Epidermal melanocyte (primary cell): ENCODE measurements at regions not wholly inside any gene's neighbourhood (a gene's known extent, or its start where the extent isn't known, plus 50 kb on each side); places are given as distances from the start of the nearest gene placed in this dataset.

Source experiments
- DNase-seq: peaks from one replicate; pipeline ENCODE4 v3.0.0; 2011; ENCODE audit warnings: low spot score; ENCODE audit not compliant: insufficient read length

- DNase-seq = no peak
These were observed 471.1 kb upstream of the WWC1 start for GRCh38 chr5:167820101-167820990.

- no peak for DNase-seq
These were observed 470.3 kb upstream of the WWC1 start for GRCh38 chr5:167821151-167821550.

GRCh38 chr5:167821669-167822068 is 469.8 kb upstream of the WWC1 start:
- DNase-seq = no peak

- DNase-seq = no peak
These were observed 469.2 kb upstream of the WWC1 start for GRCh38 chr5:167822241-167822640.

- no peak for DNase-seq
These were observed 468.0 kb upstream of the WWC1 start for GRCh38 chr5:167823405-167823804.

GRCh38 chr5:167827766-167828165 is 463.7 kb upstream of the WWC1 start:
- no peak for DNase-seq

GRCh38 chr5:167831754-167832504 is 459.5 kb upstream of the WWC1 start:
- DNase-seq = no peak

- no peak for DNase-seq
These were observed 458.8 kb upstream of the WWC1 start for GRCh38 chr5:167832609-167833008.

GRCh38 chr5:167833456-167833855 is 458.0 kb upstream of the WWC1 start:
- DNase-seq = no peak

- no peak for DNase-seq
These were observed 456.3 kb upstream of the WWC1 start for GRCh38 chr5:167835146-167835545.

- no peak for DNase-seq
These were observed 454.3 kb upstream of the WWC1 start for GRCh38 chr5:167837127-167837526.

GRCh38 chr5:167839065-167839464 is 452.4 kb upstream of the WWC1 start:
- no peak for DNase-seq

GRCh38 chr5:167840527-167841130 is 450.8 kb upstream of the WWC1 start:
- no peak for DNase-seq

GRCh38 chr5:167843881-167844572 is 447.4 kb upstream of the WWC1 start:
- no peak for DNase-seq

GRCh38 chr5:167845952-167846351 is 445.5 kb upstream of the WWC1 start:
- no peak for DNase-seq

GRCh38 chr5:167849874-167850273 is 441.6 kb upstream of the WWC1 start:
- no peak for DNase-seq

GRCh38 chr5:167850911-167851310 is 440.5 kb upstream of the WWC1 start:
- no peak for DNase-seq

- DNase-seq = no peak
These were observed 440.0 kb upstream of the WWC1 start for GRCh38 chr5:167851416-167851815.

GRCh38 chr5:167852515-167852914 is 438.9 kb upstream of the WWC1 start:
- DNase-seq = no peak

- DNase-seq = no peak
These were observed 438.0 kb upstream of the WWC1 start for GRCh38 chr5:167853421-167853820.

GRCh38 chr5:167855818-167856217 is 435.6 kb upstream of the WWC1 start:
- no peak for DNase-seq

GRCh38 chr5:167857321-167857720 is 434.1 kb upstream of the WWC1 start:
- DNase-seq = no peak
